DMS153 (cell line): ENCODE measurements at regions not wholly inside any gene's neighbourhood (a gene's known extent, or its start where the extent isn't known, plus 50 kb on each side); places are given as distances from the start of the nearest gene placed in this dataset.
"Not testable (repeated sequence)": the region's sequence is repeated elsewhere in the genome, so short reads cannot be mapped to it uniquely, and the experiment has no call there.

Experiments used
- DNase-seq: peaks from one replicate; lab custom pipeline; 2025; lab: John Stamatoyannopoulos, UW

DNA sequence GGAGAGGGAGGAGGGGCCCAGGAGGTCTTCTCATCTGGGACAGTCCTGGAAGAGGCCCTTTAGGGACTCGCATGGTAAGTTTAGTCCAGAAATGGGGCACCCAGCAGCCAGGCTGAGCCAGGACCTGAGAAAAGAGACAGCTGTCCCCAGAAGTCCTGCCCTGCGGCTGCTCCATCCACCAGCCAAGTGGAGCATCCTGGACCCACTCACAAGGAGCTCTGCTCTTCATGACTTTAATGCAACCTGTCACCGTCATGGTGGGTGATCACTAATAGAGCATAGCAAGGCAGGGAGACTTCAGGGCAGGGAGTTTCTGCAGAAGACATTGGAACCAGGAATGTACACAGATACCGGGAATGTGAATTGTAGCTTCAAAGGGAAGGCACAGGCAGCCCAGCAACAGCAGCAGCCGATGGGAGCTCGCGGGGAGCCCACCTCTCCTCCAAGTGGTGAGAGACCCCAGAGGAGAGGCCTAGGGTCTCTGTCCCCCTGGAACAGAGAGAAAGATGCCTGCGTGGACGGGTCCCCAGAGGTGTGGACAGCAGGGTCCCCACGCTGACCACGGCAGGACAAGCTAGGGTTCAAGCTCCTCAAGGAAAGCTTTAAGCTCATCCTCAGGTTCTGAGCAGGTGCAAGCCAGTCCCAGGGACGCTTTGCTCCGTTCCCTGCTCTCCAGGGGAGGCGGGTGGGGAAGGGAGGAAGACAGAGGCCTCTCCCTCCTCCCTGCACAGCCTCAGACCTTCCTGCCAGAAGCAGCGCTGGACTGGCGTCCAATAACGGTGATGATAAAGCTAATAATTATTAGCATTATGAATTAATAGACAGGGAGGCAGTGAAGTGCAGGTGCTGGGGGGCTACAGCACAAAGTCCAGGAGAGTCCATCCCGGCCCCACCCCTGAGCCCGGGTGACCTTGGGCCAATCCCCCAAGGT, 335.3 kb downstream of the ADGRD1 start:
- not testable (repeated sequence) for DNase-seq

DNA sequence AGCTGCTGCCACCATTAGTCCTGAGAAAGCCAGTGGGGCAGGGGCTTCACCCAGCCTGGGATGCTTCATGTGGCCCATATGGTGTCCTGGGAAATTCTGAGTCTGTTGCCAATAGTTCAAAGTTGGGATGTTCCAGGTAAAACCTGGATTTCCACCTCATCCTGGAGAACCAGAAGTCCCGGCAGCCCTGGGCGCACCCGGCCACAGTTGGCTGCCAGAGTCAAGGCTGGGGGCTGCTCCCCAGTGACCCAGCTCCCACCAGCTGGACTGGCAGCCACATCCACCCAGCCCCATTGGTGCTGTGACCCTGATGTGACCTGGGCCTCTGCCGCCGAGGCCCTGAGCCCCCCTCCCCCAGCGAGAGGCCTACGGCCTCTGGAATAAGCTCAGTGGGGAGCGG, 336.1 kb downstream of the ADGRD1 start:
- not testable (repeated sequence) for DNase-seq

DNA sequence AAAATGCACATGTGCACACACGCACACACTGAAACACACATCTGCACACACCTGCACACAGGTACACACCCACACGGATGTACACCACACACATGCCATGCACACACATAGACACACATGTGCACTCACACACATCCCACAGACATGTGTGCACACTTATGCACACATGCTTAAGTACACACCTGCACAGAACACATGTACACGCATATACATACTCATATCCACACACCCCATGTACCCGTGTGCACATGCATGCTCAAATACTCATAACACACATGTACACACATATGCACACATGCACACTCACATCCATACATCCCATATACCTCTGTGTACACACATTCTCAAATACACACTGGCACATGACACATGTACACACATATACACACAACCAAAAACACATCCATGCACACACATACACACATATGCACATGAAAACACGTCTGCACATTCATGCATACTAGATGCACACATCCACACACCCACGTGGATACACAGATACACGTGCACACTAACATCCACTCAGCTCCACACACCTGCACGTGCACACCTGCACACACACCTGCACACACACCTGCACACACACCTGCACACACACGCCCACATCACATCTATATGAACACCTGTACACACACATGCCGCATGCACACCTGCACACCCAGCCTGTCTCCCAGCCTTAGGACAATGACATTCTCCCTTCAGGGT, 336.7 kb downstream of the ADGRD1 start:
- no peak for DNase-seq

DNA sequence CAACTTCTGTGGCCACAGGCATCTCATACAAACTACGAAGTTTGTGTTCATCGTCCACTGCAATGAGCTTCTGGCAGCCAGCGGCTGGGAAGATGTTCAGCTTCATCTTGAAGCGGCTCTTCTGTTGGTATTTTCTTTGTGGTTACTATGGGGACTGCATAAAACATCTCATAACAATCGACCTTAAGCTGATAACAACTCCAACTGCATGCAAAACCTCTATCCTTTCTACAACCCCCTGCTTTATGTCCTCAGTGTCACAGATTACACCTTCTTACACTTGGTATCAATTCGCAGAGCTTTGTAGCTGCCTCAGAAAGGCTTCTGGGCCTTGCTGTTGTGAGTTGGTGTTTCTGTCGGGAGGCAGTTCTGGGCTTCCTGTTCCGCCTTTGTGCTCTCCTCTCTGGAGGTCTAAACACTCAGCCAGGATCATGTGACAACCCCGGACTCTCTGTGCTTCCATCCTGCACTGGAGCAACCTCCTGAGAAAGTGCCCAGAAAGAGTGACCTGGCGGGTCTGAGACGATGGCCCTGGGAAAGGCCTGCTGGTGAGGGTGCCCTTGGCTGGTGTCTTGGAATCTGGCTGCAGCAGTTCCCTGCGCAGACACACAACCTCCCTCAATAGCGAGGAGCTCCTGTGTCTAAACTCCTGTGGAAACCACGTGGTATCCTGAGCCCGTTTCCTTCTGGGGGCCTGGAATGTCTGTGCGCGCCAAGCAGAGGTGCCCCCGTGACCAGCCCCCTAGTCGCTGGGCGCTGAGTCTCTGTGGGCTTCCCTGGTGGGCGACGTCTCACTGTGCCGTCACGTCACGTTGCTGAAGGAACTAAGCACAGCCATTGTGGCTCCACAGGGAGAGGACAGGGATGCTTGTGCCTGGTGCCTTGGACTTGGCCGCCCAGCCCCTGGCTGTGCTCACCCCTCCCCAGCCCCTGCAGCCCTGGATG, 339.6 kb downstream of the ADGRD1 start:
- not testable (repeated sequence) for DNase-seq

DNA sequence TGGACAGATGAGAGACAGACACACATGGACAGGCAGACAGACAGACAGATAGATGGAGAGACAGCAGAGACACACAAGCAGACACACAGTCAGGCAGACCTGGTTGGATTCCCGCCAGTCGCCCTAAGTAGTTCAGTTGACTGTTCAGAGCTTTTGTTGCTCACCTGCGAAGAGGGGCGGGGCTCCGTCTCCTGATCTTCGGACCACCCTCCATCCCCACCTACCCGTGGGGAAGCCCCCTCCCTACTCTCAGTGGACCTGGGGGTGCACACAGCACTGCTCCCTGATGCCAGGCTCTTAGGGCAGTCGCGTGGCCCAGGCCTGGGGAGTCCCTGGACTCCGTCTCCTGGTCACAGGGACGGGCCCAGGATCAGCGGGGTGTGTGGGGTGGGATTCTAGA, 341.0 kb downstream of the ADGRD1 start:
- DNase-seq = not testable (repeated sequence)

DNA sequence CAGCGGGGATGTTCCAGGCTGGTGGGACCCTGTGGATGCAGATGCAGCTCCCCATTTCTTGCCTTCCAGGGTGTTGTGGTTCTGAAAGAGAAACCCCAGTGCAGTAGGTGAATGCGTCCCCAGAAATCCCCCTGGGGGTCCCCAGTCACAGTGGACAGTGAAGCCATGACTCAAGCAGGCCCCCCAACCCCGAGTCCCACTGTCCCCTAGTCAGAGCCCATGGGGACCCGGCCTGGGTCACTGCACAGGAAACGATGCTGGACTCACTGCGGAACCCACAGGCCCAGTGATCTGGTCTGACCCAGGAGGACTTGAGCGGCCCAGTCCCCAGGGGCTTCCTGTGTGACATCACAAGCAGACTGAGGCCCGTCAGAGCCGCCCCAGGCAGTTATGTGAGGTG, 341.4 kb downstream of the ADGRD1 start:
- DNase-seq = not testable (repeated sequence)

DNA sequence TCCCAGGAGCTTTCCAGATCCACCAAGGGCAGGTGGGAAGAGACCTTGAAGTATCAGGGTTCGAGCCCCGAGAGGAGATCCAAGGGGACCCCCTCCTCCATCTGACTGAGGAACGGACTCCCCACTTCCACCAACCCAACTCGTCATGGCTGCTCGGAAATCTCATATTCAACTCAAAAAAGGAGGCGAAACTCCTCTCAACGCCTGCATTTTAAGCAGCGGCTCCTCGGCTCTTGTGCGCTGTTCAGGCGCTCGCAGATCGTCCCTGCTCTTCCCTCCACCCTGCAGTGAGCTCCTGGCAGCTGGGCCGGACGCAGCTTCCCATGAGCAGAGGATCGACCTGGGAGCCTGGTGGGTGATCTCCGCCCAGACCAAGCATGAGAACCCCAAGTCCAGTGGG, 341.9 kb downstream of the ADGRD1 start:
- not testable (repeated sequence) for DNase-seq

DNA sequence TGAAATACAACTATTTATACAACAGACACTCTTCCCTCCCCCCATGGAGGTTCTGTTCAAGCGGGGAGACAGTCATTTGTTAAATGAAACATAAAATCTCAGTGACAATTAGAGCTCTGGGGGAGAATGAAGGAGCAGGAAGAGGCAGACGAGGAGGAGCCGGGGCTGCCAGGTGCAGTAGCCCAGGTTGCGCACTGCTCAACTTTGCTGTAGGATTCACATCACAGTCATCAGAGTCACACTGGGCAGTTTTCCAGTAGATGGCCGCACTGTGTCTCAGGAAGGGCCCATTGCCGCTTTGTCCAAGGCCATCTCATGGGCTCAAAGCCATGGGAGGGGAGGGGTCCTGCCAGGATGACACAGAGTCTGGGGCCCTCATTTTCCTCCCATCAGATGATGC, 342.4 kb downstream of the ADGRD1 start:
- DNase-seq = not testable (repeated sequence)

DNA sequence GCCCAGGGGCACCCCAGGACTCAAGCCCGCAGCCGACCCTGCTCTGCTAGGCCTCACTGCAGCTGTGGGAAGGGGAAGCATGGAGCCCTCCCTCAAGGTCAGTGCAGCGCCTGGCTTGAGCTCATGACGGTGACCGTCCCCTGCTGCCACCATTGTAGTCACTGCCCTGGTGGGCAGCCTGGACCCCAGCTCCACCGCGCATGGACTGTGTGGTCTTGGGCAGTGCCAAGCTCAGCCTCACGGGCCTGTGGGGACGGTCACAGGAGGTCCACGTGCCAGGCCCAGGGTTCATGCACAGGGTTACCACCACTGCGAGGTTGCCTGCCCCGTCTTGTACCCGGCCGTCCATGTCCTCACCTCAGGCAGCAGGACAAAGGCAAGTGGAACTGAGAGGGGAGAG, 342.9 kb downstream of the ADGRD1 start:
- DNase-seq = not testable (repeated sequence)

DNA sequence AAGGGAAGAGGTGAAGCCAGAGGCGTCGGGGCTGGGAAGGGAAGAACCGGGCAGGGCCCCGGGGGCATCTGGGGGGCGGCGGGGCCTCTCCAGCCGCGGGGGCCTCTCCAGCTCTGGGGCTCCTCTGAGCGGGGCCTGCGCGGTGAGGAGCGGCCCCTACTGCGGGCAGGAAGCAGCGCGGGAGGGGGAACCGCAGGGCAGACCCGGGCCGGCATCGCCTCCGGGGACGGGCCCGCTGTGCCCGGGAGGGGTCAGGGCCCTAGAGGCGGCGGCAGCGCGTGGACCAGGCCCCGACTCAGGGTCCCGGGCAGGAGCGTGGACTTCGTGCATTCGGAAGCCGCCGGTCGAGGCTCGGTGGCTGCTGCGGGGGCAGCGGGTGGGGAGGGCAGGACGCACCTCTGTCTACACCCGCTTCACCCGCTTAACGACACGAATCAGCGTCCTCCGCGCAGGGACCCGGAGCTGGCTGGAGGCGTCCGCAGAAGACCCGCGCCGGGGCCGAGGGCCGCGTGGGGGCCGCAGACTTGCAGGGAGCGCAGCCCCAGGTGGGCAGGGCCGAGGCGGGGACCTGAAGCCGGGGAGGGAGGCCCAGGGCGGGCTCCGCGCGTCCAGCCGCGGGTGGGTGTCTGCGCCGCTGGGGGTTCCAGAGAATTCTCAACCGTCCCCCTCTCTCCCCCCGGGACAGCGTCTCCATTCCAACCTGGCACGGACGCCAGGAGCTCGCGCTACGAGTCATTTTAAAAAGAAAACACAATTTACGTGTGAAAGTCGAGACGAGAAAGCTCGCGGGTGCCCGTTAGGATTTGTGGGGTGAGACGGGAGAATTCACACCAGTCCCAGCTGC, 345.0 kb downstream of the ADGRD1 start:
- not testable (repeated sequence) for DNase-seq

DNA sequence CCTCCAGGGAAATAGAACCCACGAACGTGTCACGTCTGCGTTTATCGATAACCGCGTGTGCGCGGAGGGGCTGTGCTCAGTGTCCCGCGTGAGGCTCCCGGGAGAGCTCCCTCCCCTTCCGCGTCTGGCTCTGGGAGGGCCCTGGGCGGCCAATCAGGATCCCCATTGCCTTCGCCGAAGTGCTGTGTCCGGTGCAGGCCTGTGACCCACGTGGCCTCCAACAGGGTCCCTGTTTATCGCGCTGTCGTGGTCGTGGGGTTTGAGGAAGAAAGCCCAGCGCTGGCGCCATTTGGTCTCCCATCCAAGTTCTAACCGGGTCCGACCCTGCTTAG, 345.6 kb downstream of the ADGRD1 start:
- not testable (repeated sequence) for DNase-seq

DNA sequence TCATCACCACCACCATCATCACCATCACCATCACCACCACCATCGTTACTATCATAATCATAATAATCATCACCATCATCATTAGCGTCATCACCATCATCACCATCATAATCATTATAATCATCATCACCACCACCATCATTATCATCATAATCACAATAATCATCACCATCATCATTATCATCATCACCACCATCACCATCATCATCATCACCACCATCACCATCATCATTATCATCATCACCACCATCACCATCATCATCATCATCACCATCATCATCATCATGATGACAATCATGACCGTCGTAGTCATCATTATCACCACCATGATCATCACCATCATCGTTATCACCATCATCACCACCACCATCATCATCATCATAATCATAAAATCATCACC, 349.9 kb downstream of the ADGRD1 start:
- not testable (repeated sequence) for DNase-seq

DNA sequence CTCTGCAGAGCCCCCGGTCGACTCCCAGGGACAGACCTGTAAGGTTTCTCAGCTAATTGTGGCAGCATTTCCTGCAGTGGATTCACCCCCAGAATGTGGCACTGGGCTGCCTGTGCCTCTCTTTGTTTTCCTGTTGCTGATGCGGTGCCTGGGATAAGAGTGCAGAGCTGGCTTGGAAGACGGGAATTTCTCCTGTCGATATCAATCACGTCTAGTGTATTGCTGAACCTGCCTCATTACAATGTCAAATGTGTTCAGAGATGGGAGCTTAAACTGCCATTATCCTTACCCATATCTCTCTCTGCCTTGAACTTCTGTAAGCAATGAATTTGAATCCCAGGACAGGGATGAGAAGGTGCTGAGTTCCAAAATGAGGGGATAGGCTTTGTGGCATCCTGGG, 350.9 kb downstream of the ADGRD1 start:
- DNase-seq = not testable (repeated sequence)

DNA sequence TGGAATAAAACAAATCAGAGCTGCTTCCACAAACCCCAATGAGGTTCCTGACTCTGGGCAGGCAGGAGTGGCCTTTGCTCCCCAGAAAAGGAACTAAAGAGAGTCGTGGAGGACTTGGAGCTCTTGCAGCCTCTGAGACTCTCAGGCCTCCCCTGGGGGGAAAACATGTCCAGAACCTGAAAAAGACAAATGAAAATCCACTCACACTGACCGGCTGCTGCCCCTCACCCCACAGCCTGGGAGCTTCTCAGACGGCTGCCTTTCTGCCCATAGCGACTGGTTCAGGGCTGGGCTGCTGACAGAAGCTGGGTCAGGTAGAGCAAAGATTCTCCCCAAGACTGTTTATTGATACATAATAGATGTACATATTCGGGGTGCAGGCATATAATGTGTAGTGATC, 356.0 kb downstream of the ADGRD1 start:
- no peak for DNase-seq

DNA sequence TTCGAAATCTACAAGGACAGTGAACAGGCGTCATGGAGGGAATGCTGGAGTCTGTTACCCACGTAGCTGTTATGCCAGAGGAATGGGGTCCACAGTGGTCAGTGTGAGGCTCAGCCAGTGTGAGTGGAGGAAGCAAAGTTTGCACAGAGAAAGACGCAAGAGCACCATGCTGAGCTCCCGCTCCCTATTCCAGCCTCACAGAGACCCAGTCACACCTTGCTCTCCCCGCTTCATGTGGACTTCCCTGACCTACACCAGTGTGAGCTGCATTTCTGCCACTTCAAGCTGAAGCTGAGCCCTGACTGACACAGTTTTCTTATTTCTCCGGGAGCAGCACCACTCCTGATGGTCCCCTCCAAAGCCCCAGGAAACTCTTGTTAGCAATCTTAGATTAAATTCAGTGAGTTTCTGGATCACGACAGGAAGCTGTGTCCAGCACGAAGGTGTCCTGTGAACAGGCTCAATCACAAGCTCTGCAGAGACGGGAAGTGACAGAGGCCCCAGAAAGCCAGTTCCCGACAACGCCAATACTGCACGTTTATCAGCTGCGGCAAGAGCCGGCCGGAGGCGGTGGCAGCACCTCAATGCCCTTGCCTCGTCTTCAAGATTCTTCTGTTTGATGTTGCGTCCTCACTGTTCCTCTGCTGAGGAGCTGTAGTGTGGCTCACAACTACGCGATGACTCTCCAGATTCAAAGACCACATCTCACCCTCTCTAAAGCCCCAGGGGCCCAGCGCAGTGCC, 356.7 kb downstream of the ADGRD1 start:
- DNase-seq = not testable (repeated sequence)

DNA sequence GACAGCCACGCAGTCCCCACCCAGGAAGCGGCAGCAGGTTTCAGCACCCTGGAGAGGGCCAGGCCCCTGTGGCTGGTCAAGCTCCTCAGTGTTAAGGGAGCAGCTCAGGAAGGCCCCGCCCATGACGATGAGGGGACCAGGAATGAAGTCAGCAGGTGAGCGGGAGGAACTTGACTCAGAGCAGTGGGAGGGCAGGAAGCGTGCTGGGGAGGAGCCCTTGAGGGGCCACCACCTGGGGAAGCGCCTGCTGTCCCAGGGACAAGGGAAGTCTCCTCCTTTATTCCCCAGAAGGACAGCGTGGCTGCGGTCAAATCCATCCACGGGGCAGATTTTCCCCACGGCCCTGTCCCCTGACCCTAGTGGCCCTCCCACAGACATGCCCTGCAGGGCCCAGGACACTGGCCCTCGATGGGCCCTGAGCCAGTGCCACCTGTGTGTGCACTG, 357.6 kb downstream of the ADGRD1 start:
- not testable (repeated sequence) for DNase-seq

DNA sequence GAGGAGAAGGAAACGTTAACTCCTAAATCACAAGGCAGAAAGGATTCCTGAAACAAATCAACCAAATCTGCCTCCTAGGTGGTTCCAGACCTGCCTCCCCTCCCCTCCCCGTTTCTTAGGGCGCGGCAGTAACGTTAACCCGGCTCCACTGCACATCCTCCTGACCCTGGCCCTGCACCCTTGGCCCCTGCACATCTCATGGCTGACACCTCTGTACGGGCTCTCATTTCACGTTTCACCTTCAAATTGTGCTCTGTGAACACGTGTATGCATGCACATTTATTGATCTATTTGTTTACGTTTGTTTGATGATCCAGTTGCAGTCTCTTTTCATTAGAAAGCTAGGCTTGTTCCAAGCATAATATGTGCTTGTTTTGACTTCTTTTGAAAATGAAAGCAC, 358.1 kb downstream of the ADGRD1 start:
- no peak for DNase-seq

DNA sequence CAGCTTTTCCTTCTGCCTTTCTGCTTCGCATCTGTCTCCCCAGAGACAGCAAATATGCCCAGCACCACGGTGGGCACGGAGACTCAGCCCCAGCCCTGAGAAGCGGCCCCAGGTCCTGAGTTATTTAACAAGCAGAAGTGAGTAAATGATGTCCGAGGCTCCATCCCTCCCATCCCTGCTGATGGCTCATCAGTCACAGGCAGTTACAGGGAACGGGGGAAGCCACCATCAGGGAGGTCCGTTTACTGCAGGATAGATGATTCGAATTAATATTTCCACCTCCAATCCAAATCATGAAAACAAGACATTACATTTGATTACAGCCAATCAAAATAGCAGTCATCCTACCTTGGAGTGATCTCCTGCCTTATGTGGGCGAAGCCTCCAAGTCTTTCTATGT, 358.7 kb downstream of the ADGRD1 start:
- DNase-seq = not testable (repeated sequence)

DNA sequence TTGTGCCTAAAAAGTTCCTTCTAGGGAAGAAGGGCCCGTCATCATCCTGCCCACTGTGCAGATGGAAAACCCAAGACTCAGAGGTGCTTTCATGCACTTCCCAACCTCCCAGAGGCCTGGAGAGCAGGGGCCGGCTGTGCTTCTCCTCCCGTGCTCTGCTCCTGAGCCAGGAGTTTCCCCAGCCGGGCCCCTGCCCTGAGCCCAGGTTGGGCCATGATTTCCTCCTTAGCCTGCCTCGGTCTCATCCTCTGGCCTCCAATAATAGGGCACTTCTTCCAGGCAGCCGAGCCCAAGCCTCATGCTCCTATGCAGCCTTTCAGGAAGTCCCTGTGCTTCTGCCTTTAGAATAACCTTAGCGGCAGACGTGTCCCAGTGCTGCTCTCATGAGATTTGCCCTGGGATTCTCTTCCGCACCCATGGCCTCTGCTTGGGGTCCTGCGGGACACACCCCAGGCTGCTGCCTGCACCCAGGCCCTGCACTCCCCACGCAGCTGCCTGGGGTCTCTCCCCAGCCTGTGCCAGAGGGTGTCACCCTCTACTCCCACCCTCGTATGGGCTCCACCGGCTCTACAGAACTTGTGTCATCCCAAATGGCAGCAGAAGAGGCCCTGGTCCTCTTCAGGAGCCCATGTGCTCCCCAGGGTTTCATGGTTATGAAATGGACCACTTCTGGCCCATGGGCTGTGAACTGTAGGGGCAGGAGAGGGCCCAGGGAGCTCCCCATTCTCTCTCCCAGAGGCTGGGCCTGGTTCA, 359.3 kb downstream of the ADGRD1 start:
- DNase-seq = no peak

DNA sequence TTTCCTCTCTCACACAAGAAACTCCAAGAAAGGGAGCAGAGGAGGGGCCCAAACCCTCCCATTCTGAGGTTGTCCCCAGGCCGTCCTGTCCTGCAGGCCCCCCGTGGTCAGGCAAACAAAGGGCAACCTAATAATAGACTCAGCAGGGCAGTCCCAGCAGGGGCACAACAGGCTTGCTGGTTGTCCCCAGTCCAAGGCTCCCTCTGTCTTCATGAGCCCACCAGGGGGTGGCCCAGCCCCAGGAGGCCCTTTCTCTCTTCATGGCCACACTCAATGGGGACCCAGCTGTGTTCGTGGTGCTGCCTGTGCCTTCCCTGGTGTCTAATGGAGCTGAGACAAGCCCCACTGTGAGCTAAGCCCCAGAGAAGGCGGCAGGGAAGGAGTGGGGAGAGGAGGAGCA, 359.9 kb downstream of the ADGRD1 start:
- no peak for DNase-seq
